Neural crest cell (in vitro differentiated cells): ENCODE measurements at regions not wholly inside any gene's neighbourhood (a gene's known extent, or its start where the extent isn't known, plus 50 kb on each side); places are given as distances from the start of the nearest gene placed in this dataset.

Experiments used
- DNase-seq: peaks from one replicate; pipeline ENCODE4 v3.0.0; 2021; ENCODE audit warnings: low read depth, mixed read lengths, low spot score
- H3K27ac Mint-ChIP-seq: one replicate; pipeline ENCODE4 v1.8.0; 2021; ENCODE audit warnings: mild to moderate bottlenecking, mixed read lengths; ENCODE audit not compliant: unreplicated experiment
- H3K27me3 Mint-ChIP-seq: 2 replicates; pipeline ENCODE4 v1.8.0; 2021; ENCODE audit warnings: low read depth, mild to moderate bottlenecking, mixed read lengths
- H3K36me3 Mint-ChIP-seq: 2 replicates; pipeline ENCODE4 v1.8.0; 2021; ENCODE audit warnings: low read depth, mild to moderate bottlenecking, mixed read lengths
- H3K4me1 Mint-ChIP-seq: 2 replicates; pipeline ENCODE4 v1.8.0; 2021; ENCODE audit warnings: mixed read lengths
- H3K4me3 Mint-ChIP-seq: one replicate; pipeline ENCODE4 v1.8.0; 2021; ENCODE audit warnings: mild to moderate bottlenecking, mixed read lengths
- H3K9me3 Mint-ChIP-seq: 2 replicates; pipeline ENCODE4 v1.8.0; 2021; ENCODE audit warnings: mixed read lengths
- TF ChIP-seq, protein P1 (sequence below): fragments of 200-600 bp; sonication (generic); conservative IDR thresholded peaks from 2 replicates; pipeline ENCODE4 v1.5.0; 2021; ENCODE audit warnings: antibody characterized with exemption, mild to moderate bottlenecking

DNA sequence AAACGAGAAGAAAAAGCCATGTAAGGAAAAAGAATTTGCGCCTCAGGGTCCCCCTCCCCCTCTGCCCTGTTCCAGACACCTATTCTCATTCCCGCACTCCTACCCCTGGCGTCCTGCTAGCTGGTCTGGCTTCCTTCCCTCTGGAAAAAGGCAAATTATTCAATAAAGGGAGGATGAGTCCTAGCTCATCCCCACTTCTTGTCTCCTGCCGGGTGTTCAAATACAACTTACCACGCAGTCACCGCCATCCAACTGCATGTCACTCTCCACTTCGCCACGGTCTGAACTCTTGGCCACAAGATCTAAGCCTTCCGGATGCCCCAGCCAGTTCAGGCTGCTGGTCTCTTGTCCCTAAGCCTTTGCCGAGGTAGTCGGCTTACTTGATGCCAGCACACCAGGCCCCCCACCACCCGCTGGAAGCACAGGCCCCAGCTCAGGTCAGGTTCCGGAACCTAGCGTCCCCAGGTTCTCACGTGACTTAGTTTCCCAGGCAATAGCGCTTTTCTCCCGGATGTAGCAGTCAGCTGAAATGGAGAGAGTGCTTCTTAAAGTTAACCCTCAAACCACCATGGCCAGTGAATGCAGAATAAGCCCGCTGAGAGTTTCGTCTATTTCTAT, 209.6 kb upstream of the SPIN4 start:
- H3K36me3 Mint-ChIP-seq = peaks cover 10% of the 10 kb centered on the region
- H3K4me1 Mint-ChIP-seq = peaks cover 14% of the 10 kb centered on the region
- peak overlapping the region; percentile 98 for H3K4me3 Mint-ChIP-seq
- peak overlapping the region; percentile 96 for H3K27ac Mint-ChIP-seq
- H3K27me3 Mint-ChIP-seq = no peaks in the 10 kb centered on the region
- TF ChIP-seq, protein P1, sequence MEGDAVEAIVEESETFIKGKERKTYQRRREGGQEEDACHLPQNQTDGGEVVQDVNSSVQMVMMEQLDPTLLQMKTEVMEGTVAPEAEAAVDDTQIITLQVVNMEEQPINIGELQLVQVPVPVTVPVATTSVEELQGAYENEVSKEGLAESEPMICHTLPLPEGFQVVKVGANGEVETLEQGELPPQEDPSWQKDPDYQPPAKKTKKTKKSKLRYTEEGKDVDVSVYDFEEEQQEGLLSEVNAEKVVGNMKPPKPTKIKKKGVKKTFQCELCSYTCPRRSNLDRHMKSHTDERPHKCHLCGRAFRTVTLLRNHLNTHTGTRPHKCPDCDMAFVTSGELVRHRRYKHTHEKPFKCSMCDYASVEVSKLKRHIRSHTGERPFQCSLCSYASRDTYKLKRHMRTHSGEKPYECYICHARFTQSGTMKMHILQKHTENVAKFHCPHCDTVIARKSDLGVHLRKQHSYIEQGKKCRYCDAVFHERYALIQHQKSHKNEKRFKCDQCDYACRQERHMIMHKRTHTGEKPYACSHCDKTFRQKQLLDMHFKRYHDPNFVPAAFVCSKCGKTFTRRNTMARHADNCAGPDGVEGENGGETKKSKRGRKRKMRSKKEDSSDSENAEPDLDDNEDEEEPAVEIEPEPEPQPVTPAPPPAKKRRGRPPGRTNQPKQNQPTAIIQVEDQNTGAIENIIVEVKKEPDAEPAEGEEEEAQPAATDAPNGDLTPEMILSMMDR = no peak
- DNase-seq = peak; percentile 22
- H3K9me3 Mint-ChIP-seq = peaks cover 1% of the 10 kb centered on the region

DNA sequence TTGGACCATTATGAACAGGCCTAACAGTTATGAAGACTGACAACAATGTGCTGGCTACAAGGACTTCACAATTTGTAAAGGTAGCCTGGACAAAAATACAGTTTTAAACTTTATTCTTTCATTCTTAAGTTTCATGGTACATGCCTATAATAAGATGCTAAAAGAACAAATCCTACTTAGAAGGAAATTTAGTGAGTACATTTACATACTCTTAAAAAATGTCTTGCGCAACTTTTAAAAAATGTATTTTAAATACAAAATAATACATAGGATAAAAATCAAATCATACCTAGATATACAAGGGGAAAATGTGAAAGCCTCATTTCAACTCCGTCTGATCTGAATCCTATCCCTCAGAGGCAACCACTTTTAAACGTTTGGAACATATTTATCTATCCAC, 200.7 kb upstream of the SPIN4 start:
- TF ChIP-seq, protein P1 = no peak
- Mint-ChIP-seq H3K9me3 (peaks cover 25% of the 10 kb centered on the region), H3K27me3 (no peaks in the 10 kb centered on the region), H3K4me3 (no peak overlapping the region), H3K36me3 (peaks cover 35% of the 10 kb centered on the region), H3K27ac (no peak overlapping the region), H3K4me1 (no peaks in the 10 kb centered on the region)
- DNase-seq = no peak

DNA sequence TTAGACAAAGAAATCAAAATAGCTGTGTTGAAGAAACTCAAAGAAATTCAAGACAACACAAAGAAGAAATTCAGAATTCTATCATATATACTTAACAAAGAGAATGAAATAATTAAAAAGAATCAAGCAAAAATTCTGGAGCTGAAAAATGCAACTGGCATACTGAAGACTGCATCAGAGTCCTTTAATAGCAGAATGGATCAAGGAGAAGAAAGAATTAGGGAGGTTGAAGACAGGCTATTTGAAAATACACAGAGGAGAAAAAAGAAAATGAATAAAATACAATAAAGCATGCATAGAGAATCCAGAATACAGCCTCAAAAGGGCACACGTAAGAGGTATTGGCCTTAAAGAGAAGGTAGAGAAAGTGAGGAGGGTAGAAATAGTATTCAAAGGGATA, 179.5 kb upstream of the SPIN4 start:
- Mint-ChIP-seq H3K36me3 (peaks cover 23% of the 10 kb centered on the region), H3K4me1 (no peaks in the 10 kb centered on the region), H3K27ac (no peak overlapping the region), H3K4me3 (no peak overlapping the region), H3K27me3 (no peaks in the 10 kb centered on the region), H3K9me3 (peaks cover 6% of the 10 kb centered on the region)
- TF ChIP-seq, protein P1 = no peak
- no peak for DNase-seq

DNA sequence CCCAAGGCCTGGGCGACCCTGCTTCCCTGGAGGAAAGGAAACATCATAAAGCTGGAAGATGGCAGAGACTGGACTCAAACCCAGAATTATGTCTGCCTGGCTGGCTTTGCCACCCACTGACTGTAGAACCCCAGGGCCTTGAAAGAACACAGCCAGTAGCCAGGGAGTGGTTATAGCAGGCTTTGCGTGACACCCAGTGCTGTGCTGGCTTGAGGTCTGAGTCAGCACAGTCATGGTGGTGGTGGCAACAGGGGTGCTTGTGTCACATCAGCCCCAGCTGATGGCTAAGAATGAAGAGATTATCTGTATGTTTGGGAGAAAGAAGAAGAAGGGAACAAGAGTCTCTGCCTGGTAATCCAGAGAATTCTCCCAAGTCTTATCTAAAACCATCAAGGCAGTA, 178.8 kb upstream of the SPIN4 start:
- H3K4me3 Mint-ChIP-seq = no peak overlapping the region
- TF ChIP-seq, protein P1 = no peak
- H3K9me3 Mint-ChIP-seq = peaks cover 2% of the 10 kb centered on the region
- no peak for DNase-seq
- H3K4me1 Mint-ChIP-seq = no peaks in the 10 kb centered on the region
- peaks cover 20% of the 10 kb centered on the region for H3K36me3 Mint-ChIP-seq
- H3K27me3 Mint-ChIP-seq = no peaks in the 10 kb centered on the region
- no peak overlapping the region for H3K27ac Mint-ChIP-seq

DNA sequence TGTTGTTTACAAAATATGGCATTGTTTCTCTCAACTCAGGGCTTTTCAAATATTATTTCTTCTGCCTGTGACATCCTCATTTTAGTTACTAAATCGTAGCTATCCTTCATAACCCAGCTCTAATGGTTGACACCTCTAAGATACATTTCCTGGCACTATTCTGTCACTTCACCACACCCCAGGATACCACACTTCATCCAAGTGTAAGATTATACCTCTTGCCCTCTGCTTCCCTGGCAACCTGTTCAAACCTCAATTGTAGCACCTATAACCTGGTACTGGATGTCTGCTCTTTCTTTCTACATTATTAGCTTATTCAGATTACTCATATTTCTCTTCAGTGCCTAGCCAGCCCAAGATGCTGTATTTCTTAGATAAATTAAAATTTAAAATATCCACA, 175.7 kb upstream of the SPIN4 start:
- peaks cover 15% of the 10 kb centered on the region for H3K36me3 Mint-ChIP-seq
- H3K4me3 Mint-ChIP-seq = no peak overlapping the region
- H3K27me3 Mint-ChIP-seq = no peaks in the 10 kb centered on the region
- H3K4me1 Mint-ChIP-seq = no peaks in the 10 kb centered on the region
- TF ChIP-seq, protein P1 = no peak
- no peaks in the 10 kb centered on the region for H3K9me3 Mint-ChIP-seq
- no peak for DNase-seq
- no peak overlapping the region for H3K27ac Mint-ChIP-seq
